Body of pancreas (tissue), 4 donors: ENCODE measurements at regions not wholly inside any gene's neighbourhood (a gene's known extent, or its start where the extent isn't known, plus 50 kb on each side); places are given as distances from the start of the nearest gene placed in this dataset.
A peak's percentile ranks its signal among the peaks of the same experiment; 100 is the strongest.

Source experiments
- ATAC-seq: fragments of 150-250 bp; one replicate; pipeline ENCODE4 v1.9.1; 2016
- DNase-seq, 4 donors: peaks; one replicate each; pipeline ENCODE4 v3.0.0-alpha.2; 2019
- H3K27ac ChIP-seq, 4 donors: fragments of 200-600 bp; sonication (generic); 1 replicate in 3 of 4; 2 replicates in 1 of 4; pipeline versions ENCODE4 v1.5.1 to v1.6.1; 2016 to 2019; ENCODE audit warnings: mild to moderate bottlenecking in 1 of 4, mixed read lengths in 1 of 4, moderate library complexity in 1 of 4
- H3K27me3 ChIP-seq, 2 donors: fragments of 200-600 bp; sonication (generic); one replicate each; pipeline ENCODE4 v1.6.0; 2016; ENCODE audit warnings: mild to moderate bottlenecking in 1 of 2
- H3K36me3 ChIP-seq, 2 donors: fragments of 200-600 bp; sonication (generic); replicated peaks in 1 of 2; 2 replicates each; pipeline ENCODE4 v1.5.1; 2016; ENCODE audit warnings: low read depth in 2 of 2; ENCODE audit not compliant: insufficient read depth in 1 of 2
- H3K4me1 ChIP-seq: fragments of 200-600 bp; sonication (generic); one replicate; pipeline ENCODE4 v1.6.0; 2016
- H3K4me3 ChIP-seq, 2 donors: fragments of 200-600 bp; sonication (generic); 1 replicate in 1 of 2; 2 replicates in 1 of 2; pipeline ENCODE4 v1.5.1; 2016 to 2019
- H3K9me3 ChIP-seq, 3 donors: fragments of 200-600 bp; sonication (generic); 1 replicate in 2 of 3; 2 replicates in 1 of 3; pipeline ENCODE4 v1.5.1; 2016
- CTCF ChIP-seq, 7 experiments: fragments of 450-650 bp in 4 of 7; fragments of 200-600 bp in 3 of 7; sonication (generic) in 3 of 7; IDR thresholded peaks; one replicate each; pipeline ENCODE4 v1.5.1; 2016 to 2019; ENCODE audit warnings: antibody characterized with exemption in 7 of 7
- POLR2A ChIP-seq, 3 donors: fragments of 450-650 bp; IDR thresholded peaks; one replicate each; pipeline ENCODE4 v1.6.1; 2016; ENCODE audit warnings: antibody characterized with exemption in 3 of 3, mild to moderate bottlenecking in 2 of 3
- WGBS, 2 donors: methylation state at CpG; one replicate each; pipeline ENCODE4 v1.1.5; 2017; 5-methylcytosine and 5-hydroxymethylcytosine counted together
- intact Hi-C: fragments of 100-400 bp; cut with DNase I; formaldehyde crosslinking; loops from one replicate; pipeline ENCODE4 v1.15.1; 2023

DNA sequence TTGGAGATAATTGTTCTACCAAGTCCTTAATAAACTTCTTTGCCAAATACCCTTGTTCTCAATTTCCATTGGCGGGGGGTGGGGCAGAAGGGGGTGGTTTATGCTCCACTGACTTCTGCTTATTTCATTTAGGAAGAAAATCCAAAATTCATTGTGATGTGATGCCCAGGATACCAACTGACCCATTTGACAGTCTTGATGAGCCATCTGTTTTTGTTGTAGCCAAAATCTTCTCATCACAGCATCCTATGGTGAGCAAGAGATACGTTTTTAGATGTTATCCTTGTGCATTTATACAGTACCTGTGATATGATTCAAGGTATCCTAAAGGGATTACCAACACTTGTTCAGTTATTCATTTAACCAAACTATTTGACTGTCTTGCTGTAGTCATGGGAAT is 108.5 kb upstream of the BMP5 start:
- 63 to 64% methylated on average over 2 of the region's 2 CpGs for WGBS, 2 donors
- Histone ChIP-seq H3K27me3 (no peaks in the 10 kb centered on the region), H3K36me3 (no peaks in the 10 kb centered on the region), H3K27ac (no peak overlapping the region), H3K4me1 (no peaks in the 10 kb centered on the region), H3K9me3 (no peaks in the 10 kb centered on the region), H3K4me3 (no peak overlapping the region)
- DNase-seq (no peak), ATAC-seq (no peak)
- intact Hi-C loops: loop anchor here (10.0 kb wide), 1 partner anchor 311 kb away; no protein-coding TSS in a partner anchor
- no peak for TF ChIP-seq POLR2A (IDR thresholded peaks at IDR 0.05)
- no peak for TF ChIP-seq CTCF (IDR thresholded peaks at IDR 0.05)

DNA sequence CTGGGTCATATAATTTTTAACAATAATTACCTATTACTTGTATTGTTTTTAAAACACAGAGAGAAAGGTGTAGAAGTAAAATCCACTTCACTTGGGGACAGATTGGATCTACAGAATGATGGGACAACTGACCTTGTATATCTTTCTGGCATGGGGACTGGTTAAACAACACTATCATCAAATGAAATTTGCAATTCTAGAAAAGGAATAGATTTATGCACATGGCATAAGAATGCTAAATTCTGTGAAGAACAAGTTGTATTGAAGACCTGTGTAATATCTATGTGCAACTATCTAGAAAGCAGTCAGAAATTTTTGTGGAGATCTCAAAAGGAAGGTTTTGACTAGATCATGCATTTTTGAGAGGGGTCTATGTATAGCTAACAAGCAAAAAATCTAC is 106.3 kb upstream of the BMP5 start:
- Histone ChIP-seq H3K27me3 (no peaks in the 10 kb centered on the region), H3K36me3 (no peaks in the 10 kb centered on the region), H3K27ac (no peak overlapping the region), H3K9me3 (no peaks in the 10 kb centered on the region), H3K4me1 (no peaks in the 10 kb centered on the region), H3K4me3 (no peak overlapping the region)
- DNase-seq (no peak), ATAC-seq (no peak)
- intact Hi-C loops: loop anchor here (10.0 kb wide), 1 partner anchor 313 kb away; no protein-coding TSS in a partner anchor
- TF ChIP-seq CTCF (IDR thresholded peaks at IDR 0.05): no peak
- TF ChIP-seq POLR2A (IDR thresholded peaks at IDR 0.05): no peak

DNA sequence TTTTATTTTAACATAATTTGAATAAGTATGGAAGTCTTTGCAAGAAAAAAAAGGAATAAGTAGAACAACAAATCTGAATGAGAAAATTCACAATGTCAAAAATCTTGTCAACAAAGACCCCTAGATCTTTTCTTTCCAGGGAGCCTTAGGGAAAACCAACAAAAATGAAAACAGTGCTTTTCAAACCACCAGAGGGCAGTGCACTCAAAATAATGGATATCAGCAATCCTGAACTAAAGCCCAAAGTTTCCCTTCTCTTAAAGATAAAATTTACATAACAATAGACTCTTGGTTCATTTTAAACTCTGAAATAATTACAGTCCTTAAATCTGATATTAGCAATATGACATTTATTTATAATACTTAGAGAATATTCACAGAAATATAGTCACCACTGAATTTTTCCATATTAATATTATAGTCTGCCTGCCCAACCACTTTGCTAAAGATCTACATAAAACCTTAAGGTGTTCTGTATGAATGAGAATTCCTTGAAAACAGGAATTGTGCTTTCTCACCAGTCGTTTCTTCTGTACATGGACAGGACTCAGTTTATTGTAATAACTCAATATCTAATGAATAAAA is 105.3 kb upstream of the BMP5 start:
- no peak for TF ChIP-seq POLR2A (IDR thresholded peaks at IDR 0.05)
- peak; percentile 48 to 74 (median 59) for TF ChIP-seq CTCF (IDR thresholded peaks at IDR 0.05)
- H3K36me3 ChIP-seq: no peaks in the 10 kb centered on the region
- 4 to 6% methylated on average over 1 of the region's 1 CpG for whole genome bisulfite sequencing, 2 donors
- intact Hi-C loops: loop anchor here (10.0 kb wide), 1 partner anchor 314 kb away; no protein-coding TSS in a partner anchor
- no peak overlapping the region for H3K4me3 ChIP-seq
- DNase-seq (peak in 3 of 4 donors; percentile 13 to 24 (median 22)), ATAC-seq (peak; percentile 50)
- no peaks in the 10 kb centered on the region for H3K4me1 ChIP-seq
- H3K9me3 ChIP-seq: no peaks in the 10 kb centered on the region
- H3K27ac ChIP-seq: no peak overlapping the region
- no peaks in the 10 kb centered on the region for H3K27me3 ChIP-seq

GRCh38 chr6:55979526-55979925 is 104.1 kb upstream of the BMP5 start:
- TF ChIP-seq POLR2A (IDR thresholded peaks at IDR 0.05) (no peak), CTCF (IDR thresholded peaks at IDR 0.05) (no peak)
- Histone ChIP-seq H3K27me3 (no peaks in the 10 kb centered on the region), H3K36me3 (no peaks in the 10 kb centered on the region), H3K4me3 (no peak overlapping the region), H3K27ac (no peak overlapping the region), H3K4me1 (no peaks in the 10 kb centered on the region), H3K9me3 (no peaks in the 10 kb centered on the region)
- no peak for ATAC-seq
- intact Hi-C loops: no loop called here
- no peak for DNase-seq

GRCh38 chr6:55977959-55978665 is 102.7 kb upstream of the BMP5 start:
- H3K4me1 ChIP-seq: no peaks in the 10 kb centered on the region
- ATAC-seq (no peak), DNase-seq (no peak)
- no peaks in the 10 kb centered on the region for H3K36me3 ChIP-seq
- no peaks in the 10 kb centered on the region for H3K9me3 ChIP-seq
- TF ChIP-seq POLR2A (IDR thresholded peaks at IDR 0.05): no peak
- no peak for TF ChIP-seq CTCF (IDR thresholded peaks at IDR 0.05)
- H3K27ac ChIP-seq: no peak overlapping the region
- intact Hi-C loops: no loop called here
- H3K27me3 ChIP-seq: no peaks in the 10 kb centered on the region
- no peak overlapping the region for H3K4me3 ChIP-seq
- 39 to 67% methylated on average over 2 of the region's 2 CpGs for WGBS, 2 donors
